ENCODE measurements at regions not wholly inside any gene's neighbourhood (a gene's known extent, or its start where the extent isn't known, plus 50 kb on each side); places are given as distances from the start of the nearest gene placed in this dataset.

DNA sequence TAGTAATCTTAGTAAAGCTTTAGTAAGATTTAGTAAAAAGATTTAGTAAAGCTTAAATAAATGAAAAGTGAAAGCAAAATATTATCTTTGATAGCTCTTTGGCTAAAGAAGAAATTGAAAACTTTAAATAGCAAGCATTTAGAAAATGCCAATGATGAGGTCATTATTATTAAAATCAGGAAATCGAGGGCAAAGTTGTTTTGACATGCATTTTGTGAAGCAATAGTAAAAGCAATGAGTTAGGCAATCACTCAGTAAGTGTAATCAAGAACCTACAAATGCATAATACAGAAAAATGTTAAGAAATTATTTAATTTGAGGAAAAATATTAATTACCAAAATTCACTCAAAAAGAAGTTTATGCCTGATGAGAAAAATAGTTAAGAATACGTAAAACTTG, 280.3 kb upstream of the MME start:
- DNase-seq, result no peak

DNA sequence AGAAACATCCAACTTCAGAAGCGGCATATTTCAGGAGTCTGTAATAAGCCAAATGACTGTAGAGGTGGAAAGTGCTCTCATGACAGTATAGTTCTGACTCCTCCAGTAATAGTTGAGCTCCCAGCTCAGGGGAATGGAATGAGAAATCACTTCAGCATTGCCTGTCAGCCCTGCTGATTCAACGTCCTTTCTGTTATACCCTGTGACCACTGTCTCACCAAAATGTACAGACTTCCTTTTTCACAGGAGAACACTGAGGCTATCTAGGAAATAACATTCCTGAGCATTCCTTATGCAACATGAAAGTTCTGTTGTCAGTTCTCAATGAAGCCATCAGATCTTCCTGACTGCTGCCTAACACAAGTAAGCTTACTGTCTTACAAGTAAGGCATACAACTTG, 284.5 kb upstream of the MME start:
- no peak for DNase-seq

- DNase-seq, result no peak
Measured at GRCh38 chr3:154794814-154795445, 285.2 kb upstream of the MME start.

DNA sequence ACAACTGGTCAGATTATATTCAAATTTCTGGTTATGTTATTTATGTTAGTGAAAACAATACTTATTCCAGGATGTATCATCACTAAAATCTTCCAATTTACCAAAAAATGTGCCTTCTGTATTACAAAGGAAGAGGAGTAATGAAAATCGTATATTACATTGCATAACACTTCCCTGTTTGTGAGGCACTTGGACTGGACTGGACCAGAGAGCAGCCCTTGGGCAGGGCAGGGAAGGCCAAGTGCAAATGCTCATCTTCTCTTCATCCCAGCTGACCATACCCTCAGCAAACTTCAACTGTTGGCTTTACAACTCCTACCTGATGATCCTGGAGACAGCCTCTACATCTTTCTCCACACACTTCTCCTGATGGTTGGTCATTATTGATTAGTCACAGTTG, 285.7 kb upstream of the MME start:
- DNase-seq, result no peak

- DNase-seq, result peak; percentile 31
Measured at GRCh38 chr3:154792828-154793227, 287.3 kb upstream of the MME start.

DNA sequence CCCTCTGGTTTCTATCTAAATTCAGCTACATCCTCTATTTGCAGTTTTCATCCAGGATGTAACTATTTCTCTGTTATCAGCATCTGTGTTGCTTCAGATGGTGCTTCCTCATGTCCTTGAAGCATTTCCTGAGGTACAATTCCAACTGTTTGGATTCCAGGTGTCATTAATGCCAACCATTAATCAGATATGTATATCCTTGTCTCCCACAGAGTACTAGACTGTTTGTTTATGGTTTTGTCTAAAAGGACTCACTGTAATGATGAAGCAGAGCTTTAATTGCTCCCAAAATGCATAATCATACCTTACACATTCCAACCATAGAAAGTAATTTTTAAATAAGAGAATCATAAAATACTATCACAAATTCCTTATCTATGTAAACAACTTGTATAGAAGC, 288.5 kb upstream of the MME start:
- no peak for DNase-seq

DNA sequence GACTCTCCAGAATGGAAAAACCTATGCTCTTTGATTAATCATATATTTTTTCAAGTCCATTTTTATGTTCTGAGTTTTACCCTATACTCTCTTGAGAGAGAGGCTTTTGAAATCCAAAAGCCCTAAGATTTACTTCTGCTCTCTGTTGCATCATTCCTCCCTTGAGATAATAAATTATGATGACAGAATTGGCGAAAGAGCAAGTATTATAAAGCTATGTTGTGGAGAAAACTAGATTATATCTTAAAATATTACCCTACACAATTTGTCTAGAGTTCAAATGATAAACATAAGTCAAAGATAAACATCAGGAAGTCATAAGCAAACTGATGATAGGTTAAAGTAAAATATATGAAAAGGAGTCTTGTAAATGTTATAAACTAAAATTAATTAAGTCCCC, 293.4 kb upstream of the MME start:
- no peak for DNase-seq

- no peak for DNase-seq
Measured at GRCh38 chr3:154783521-154783931, 296.6 kb upstream of the MME start.

DNA sequence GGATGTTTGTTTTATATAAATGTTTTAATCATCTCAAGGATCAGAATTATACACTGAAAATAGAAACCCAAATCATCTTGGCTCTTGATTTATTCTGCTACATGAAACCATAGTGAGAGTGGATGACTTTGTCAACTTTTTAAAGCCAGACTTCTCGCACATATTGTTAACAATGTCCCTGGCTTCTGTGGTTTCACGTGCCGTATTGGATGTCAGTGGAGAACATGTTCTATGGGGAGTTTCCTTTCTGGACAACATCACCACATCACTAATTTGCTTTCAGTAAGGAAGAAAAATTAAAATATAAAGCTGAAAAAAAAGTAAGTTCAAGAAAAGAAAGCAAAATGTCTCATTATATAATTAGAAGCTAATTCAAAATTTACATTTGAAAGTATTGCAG, 297.1 kb upstream of the MME start:
- DNase-seq, result no peak

GRCh38 chr3:154782151-154782550, 298.0 kb upstream of the MME start:
- no peak for DNase-seq

DNA sequence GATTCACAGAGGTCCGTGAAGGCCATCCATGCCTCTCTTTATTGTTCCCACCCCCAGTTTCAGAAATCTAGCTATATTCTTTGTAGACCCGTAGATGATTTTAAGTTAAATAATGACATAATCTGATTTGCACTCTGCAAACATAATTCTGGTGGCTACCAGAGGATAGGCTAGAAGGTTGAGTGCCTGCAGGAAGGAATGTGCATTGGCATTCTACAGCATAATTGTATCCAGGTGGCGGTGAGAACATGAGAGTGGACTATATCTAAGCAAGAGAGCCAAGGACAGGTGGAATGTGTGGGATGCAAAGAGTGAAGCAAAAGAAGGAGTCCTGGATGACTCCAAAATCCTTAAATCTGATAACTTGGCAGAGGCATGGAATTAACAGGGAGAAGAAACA, 298.5 kb upstream of the MME start:
- DNase-seq, result no peak

DNA sequence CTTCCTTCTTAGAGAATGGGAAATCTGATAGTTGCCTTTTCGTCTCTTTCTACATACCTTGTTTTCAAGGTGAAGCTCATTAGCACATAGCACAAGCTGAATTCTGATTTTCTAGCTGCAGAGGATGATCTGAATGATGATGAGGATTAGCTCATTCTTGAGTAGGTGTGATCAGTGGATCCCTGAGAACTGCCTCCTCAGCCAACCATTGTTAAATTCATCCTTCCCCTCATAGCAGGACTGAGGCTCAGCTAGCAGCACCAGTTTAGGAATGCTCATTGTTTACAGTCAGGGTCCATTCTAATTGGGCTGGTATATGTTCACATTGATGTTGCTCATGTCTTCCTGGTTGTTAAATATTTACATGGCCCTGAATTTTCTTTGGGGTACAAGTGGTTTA, 299.9 kb upstream of the MME start:
- no peak for DNase-seq

DNA sequence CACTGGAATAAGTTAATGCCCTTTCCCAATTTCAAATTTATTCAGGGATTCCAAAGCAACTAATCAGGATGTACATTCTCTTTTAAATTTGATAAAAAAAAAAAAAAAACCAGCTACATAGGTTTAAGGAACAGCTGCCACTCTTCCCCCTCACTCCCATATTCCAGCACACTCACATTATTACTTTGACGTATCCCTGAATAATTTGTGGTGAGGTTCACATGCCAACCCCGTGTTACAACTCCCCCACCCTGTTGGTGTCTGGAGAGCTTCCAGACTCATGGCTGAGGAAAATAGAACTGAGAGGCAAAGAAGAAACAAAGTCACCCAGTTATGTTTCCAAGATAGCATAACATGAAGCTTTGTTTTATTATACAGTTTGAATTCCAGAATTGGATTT, 300.5 kb upstream of the MME start:
- no peak for DNase-seq

GRCh38 chr3:154778057-154778456, 302.1 kb upstream of the MME start:
- no peak for DNase-seq

- no peak for DNase-seq
Measured at GRCh38 chr3:154776549-154777225, 303.4 kb upstream of the MME start.

DNA sequence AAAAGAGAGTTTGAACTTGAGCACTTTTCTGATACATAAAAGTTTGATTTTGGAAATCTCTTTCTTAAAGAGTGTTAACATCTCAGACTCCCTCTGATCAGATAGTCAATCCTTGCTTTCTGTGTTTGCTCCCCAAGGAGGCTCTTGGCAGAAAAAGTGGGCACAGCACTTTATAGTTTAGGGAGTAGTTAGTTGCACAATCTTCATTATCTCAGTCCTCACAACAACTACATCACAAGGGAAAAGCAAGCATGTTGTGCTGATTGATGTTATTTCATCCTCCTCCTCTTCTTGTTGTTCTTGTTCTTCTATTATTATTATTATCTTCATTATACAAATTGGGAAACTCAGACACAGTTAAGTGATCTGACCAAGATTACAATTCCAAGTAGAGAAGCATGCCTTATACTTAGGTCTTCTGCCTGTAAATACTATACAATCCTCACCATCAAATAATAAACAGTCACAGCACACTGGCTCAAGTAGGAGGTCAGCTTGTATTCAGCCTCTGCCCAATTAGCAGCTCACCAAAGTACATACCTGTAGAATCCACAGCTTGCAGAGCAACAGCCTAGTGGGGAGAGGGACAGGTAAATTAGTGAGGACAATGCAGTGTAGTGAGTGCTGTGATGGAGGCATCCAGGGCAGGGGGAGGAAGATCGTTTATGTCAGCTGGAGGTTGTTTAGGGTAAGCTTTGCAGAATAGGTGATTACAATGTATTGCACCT, 304.1 kb upstream of the MME start:
- DNase-seq, result no peak

DNA sequence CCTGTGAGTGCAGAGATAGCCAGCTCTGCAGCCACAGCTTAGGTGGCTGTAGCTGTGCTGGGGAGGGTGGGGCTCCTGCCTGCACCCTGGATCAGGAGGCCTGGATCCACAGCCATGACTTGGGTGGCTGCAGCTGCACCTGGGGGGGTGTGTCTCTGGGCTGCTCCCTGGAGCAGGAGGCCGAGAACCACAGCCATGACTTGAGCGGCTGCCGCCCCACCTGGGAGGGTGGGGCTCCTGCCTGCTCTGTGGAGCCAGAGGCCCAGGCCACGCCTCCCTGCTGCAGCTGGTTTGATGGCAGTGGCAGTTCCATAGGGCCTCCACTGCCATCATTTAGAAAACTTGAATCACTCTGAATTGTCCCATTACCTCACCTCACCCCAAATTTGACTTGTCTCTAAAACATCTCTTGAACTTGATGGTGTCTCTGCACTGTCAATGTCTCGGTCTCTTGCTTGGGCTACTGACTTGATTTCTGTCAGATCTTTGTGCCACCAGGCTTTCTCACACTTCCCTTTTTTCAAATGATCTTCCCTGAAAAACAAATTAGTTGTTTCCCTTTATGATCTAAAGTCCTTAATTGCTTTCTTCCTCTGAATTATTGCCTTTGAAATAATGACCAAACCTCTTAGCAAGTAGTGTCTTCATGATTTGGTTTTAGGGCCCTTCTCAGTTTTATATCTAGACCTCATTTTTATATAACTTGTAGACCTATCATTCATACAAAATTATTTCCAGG, 313.2 kb upstream of the MME start:
- no peak for DNase-seq

DNA sequence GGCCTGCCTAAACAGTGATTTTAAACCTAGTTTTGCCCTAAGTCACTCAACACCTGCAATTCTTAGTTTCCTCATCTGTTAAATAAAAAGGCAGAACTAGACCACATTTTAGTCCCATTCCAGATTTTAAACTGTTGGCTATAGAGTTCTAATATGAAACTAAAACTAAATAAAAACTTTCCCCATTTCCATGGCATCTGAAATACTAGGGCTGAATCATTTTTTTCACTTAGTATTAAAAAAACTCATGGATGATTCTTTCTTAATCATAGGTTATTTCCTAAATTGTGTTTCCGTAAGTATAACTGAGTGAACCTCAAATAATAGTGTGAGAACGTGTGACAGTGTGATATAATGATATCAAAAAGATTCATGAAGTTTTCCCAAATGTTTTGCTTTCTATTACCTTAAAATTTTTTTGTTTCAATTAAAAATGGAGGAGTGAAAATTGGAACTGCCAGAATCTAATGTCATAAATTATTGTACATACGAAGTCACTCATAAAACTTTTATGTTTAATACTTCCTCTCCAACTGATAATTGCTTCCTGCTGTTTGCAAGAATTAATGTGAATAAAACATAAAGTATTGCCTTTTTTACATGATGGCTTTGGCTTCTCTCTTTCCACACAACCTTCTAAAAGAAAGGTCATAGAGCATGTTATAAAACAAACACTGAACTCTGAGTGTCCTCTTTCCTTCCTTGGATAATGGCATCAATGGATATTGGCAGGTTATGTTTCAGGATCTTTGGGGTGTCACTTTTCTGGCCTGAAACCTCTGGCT, 315.1 kb upstream of the MME start:
- DNase-seq, result no peak

GRCh38 chr3:154762486-154762885, 317.6 kb upstream of the MME start:
- no peak for DNase-seq

DNA sequence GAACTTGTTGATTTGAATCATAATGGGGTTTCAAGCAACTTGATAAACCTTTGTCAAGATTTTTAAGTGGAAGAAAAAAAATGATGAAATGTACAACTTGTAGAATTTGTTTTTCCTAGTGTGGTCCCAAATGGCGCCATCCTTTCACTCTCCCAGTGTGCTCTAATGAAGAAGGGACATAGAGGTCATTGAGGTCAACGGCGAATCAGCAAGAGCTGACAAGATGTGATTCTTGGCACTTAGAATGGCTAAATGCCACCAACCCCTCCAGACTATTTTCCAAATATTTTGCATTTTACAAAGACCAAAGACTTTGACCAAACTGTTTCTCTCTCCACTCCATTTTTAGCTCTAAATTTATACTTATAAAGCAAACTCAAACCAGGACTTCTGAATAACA, 320.2 kb upstream of the MME start:
- DNase-seq, result no peak

DNA sequence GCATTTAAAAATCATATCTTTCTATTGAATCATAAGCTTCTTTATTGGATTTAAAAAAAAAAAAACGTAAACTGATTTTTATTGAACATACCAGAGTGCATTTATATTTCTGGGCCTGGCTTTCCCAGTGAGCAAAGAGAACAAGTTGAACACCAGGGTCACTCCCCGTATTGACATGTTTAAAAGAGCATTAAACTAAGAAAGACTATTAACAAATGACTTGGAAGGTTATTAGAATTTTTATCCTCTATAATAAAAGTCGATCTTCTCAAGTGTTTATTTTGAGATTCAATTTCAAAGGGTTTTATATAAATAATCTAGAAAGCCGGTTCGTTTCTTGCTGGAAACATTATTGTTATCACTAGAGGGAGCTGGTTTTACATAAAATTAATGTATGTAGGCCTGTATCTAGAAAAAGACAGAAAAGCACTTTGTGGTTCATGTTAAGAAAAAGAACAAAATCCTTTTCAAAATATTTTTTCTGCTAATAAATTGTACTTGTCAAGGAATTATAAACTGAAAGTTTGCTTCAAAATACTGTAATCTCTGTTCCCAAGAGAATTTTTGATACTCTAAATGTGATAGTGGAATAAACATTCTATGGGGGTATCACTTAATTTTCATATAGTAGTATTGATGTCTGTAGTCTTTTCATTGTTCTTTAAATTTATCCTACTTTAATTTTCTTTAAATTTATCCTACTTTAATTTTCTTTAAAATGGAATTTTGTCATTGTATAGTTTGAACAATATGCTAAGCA, 321.8 kb upstream of the MME start:
- peak; percentile 66 for DNase-seq

DNA sequence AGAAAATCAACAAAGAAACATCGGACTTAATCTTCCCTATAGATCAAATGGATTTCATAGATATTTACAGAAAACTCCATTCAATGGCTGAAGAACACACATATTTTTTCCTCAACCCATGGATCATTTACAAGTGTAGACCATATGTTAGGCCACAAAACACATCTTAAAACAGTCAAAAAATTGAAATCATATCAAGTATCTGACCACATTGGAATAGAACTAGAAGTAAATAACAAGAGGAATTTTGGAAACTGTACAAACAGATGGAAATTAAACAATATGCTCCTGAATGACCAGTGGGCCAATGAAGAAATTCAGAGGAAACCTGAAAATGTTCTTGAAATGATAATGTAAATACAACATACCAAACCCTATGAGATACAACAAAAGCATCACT, 323.1 kb upstream of the GPR149 start:
- DNase-seq, result no peak
